A204.1 (cell line): ENCODE measurements at regions not wholly inside any gene's neighbourhood (a gene's known extent, or its start where the extent isn't known, plus 50 kb on each side); places are given as distances from the start of the nearest gene placed in this dataset.
"Not testable (repeated sequence)": the region's sequence is repeated elsewhere in the genome, so short reads cannot be mapped to it uniquely, and the experiment has no call there.

ENCODE experiments used
- FAIRE-seq: peaks from 2 replicates; lab custom pipeline; 2012; peaks lifted over from hg19 to GRCh38; lab: Jason Lieb, UNC

DNA sequence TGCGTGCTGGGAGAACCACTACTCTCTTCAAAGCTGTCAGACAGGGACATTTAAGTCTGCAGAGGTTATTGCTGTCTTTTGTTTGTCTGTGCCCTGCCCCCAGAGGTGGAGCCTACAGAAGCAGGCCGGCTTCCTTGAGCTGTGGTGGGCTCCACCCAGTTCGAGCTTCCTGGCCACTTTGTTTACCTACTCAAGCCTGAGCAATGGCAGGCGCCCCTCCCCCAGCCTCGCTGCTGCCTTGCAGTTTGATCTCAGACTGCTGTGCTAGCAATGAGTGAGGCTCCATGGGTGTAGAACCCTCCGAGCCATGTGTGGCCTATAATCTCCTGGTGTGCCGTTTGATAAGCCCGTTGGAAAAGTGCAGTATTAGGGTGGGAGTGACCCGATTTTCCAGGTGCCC, 542.5 kb upstream of the KLF4 start:
- FAIRE-seq = not testable (repeated sequence)

DNA sequence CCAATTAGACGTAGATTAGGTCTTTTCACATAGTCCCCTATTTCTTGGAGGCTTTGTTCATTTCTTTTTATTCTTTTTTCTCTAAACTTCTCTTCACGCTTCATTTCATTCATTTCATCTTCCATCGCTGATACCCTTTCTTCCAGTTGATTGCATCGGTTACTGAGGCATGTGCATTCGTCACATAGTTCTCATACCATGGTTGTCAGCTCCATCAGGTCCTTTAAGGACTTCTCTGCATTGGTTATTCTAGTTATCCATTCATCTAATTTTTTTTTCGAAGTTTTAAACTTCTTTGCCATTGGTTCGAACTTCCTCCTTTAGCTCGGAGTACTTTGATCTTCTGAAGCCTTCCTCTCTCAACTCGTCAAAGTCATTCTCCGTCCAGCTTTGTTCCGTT, 541.7 kb upstream of the KLF4 start:
- not testable (repeated sequence) for FAIRE-seq

DNA sequence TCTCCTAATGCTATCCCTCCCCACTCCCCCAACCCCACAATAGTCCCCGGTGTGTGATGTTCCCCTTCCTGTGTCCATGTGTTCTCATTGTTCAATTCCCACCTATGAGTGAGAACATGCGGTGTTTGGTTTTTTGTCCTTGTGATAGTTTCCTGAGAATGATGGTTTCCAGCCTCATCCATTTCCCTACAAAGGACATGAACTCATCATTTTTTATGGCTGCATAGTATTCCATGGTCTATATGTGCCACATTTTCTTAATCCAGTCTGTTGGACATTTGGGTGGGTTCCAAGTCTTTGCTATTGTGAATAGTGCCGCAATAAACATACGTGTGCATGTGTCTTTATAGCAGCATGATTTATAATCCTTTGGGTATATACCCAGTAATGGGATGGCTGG, 537.1 kb upstream of the KLF4 start:
- not testable (repeated sequence) for FAIRE-seq

DNA sequence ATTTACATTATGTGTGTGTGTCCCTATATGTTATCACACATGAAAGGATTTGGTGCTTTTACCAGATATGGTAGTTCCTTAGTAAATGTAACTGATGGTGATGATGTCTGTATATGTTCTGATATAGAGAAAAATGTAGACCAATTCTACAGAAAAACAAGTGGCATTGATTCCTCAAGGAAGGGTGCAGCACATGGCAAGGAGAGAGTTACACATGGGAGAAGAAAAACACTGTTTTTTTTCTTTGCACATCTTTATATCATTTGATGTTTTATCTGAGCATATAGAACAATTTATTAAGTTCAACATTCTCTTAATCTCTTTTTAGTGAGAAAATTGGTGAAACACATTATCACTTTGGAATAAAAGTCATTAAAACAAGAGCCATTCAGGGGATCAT, 535.0 kb upstream of the KLF4 start:
- no peak for FAIRE-seq

DNA sequence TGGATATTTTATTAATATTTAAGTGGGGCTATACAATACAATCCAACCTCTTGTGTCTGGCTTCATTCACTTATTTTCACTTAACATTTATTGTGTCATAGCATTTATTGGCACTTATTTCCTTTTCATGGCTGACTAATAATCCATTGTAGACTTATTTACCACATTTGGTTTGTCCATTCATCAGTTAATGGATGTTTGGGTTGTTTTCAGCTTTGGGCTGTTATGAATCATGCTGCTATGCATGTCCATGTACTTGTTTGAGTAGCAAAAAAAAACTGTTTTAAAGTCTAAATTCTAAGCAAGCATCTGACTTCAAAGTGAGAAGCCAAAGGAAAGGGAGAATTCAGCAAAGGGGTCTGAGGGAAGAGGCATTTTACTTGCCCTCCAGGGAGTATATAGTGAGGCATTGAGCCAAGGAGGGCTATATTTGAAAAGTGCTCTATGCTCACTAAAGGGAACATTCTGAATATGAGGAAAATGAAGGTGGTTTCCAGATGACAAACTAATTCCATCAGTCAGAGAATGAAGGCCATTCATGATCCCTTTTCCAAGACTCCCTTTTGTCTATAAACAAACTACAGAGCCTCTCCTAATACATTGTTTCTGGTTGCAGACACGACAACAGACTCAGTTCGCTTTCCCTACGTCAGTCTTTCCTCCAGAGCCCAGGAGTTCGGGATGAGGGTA, 532.8 kb upstream of the KLF4 start:
- FAIRE-seq = no peak

DNA sequence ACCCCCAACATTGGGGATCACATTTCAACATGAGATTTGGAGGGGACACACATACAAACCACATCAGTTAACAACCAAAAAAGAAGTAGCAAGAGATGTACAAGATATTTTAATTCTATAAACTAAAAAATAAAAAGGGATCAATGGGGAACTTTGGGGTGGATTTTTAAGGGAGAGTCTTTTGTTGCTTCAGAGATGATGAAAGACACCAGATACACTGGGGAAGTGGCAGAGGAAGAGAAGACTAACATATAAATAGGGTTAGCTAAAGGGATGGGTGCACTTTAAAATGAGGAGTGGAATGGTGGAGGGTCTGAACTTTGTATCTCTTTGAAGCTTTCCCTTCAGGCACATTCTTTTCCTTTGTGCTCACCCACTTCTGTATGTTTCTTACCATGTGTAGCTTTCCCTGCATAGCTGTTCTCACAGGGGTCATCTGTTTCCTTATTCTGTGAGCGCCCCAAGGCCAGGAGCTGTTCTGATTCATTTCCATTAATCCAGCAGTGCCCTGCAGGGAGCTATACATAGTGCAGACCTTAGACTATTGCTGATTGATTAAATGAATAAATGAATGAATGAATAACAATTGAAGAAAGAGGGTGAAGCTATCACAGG, 531.6 kb upstream of the KLF4 start:
- no peak for FAIRE-seq

DNA sequence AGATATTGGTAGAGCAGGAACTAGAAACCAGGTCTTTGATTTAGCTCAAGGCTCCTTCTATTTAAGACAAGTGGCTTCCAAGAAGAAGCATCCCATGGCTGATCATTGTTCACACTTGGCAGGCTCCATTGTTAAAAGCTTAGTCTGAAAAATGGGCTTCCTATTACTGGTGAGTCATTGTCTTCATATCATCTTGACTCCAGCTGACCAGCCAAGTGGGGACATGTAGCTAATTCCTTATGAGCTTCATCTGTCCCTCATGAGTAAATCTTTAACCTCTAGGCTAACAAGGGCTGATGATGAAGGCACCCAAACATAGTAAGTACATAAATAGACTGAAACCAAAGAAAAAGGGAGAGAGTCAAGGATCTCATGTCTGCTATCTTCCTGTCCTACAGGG, 530.3 kb upstream of the KLF4 start:
- FAIRE-seq = no peak

DNA sequence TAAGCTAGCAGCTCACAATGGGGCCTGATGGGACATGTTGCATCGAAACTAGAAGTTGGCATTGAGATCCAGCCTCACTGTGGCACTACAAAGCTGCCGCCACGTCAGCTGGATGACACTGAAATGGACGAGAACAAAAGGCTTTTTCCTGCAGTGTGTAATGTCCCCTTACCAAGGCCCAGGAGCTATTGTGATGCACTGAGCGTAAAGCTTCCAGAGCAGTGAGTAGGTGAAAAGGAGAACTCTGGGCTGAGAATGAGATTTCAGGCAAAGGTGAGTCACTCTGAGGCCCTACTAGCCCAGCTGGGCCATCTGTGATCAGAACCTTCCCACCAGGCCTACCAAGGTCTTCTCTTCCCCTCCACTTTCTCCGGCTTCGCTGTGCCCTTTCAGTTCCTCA, 528.1 kb upstream of the KLF4 start:
- no peak for FAIRE-seq

DNA sequence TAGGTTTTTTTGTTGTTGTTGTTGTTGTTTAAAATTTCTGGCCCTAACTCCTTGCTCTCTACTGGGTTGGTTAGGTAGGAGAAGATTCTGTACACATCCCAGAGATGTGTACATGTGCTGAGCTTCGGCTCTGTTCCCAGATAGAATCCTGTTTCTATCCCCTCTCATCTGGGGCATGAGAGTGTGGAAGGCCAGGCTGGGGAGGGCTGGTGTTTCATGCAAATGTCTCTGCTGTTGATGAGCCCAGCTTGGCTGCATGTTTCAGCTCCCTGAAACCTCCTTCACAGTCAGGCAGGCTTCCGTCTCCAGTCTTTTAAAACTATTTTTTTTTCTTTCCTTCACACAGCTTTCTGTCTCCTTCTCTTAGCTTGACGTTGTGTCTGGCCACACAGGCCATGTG, 526.9 kb upstream of the KLF4 start:
- FAIRE-seq = no peak

DNA sequence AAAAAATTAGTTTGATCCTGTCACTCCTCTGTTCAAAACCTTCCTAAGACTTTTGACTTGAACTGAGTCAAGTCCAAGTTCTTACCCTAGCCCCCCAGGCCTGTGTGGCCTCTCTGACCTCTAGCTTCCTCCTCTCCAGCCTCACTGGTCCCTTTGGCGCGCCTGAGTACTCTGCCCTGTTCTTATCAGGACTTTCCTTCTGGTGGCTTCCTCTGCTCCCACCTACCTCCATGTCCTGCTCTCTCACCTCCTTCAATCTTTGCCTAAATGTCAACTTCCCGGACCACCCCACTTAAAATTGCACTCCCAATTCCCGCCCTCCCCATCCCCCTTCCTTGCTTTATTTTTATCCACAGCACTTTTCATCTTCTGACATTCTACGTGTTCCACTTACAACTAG, 526.1 kb upstream of the KLF4 start:
- FAIRE-seq = no peak

DNA sequence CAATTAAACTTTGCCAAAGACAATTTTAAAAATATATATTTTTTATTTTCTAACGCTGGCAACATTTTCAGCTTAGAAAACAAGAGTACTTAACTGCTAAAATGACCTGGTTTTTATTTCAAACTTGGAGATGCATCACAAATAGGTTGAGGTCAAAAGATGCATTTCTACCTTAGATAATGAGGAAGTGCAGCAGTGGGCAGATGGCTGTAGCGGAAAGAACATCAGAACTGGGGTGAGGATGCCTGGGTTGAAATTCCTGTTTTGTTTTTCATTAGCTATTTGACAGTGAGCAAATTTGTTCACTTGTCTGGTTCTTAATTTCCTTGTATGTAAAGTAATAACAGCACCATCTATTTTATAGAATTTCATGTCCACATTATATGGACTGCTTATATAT, 524.8 kb upstream of the KLF4 start:
- FAIRE-seq = no peak

DNA sequence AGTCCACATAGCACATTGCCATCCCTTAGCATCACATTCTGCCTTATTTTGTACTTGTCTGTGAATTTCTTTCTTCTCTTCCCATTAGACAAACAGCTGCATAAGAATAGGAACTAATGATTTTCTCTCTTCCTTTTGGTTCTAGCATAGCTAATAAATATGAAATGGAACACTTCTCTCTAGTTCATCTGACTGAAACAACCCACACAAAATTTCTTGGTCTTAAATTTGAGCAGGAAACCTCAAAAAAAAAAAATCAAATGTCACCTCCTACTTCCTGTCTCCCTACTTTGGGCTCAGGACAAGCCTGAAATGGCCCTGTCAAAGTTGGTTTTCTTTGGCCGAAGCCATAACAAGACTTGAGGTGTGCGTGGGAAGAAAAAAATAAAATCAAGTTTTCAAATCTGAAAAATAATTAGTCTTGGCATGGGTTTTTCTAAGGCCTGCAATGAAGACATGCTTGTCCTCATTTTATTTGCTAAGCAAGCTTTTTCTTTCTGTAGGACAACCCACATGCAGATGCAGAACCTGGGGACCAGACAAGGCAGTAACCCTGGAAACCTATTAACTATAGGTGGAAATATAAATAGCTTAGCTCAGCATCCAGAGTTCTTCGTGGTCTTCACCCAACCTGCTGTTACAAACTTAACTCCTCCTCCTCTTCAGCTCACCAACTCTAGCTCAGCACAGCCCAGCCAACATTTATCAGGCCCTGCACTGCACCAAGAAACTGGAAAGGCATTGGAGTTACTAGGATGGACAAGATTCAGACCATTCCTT, 523.5 kb upstream of the KLF4 start:
- no peak for FAIRE-seq

DNA sequence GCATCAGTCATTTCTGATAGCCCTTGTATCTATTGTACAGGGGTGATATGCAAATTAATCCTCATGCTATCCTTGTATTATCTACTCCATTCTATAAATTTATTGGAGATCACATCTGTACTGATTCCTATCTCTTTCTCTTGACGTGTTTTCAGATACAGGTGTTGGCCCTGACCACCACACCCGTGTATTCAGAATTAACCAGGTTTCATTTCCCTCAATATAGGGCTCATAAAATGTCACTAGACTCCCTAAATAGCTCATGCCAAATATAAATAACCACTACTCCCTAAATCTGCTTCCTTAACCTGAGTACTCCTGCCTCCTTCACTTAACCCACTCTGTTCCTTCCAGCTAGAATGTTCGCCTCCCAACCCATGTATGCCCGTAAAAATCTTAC, 522.8 kb upstream of the KLF4 start:
- no peak for FAIRE-seq

DNA sequence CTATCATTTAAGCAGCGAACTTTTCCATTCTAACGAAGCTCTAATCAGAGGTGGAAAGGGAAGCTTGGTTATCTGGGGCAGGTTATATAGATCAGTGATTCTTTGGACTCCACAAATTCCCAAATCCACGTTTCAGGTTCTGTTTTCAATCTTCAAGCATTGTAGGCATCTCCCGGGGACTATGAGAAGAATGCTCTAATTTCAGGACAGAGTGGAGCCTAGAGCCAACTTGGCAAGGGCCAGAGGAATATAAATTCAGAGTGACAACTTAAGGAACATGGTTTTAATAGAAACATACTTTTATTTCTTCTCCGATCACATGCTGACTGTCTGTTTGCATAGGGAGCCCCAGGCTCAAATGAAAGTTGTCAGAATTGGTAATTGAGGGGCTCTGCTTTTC, 514.0 kb upstream of the KLF4 start:
- no peak for FAIRE-seq

DNA sequence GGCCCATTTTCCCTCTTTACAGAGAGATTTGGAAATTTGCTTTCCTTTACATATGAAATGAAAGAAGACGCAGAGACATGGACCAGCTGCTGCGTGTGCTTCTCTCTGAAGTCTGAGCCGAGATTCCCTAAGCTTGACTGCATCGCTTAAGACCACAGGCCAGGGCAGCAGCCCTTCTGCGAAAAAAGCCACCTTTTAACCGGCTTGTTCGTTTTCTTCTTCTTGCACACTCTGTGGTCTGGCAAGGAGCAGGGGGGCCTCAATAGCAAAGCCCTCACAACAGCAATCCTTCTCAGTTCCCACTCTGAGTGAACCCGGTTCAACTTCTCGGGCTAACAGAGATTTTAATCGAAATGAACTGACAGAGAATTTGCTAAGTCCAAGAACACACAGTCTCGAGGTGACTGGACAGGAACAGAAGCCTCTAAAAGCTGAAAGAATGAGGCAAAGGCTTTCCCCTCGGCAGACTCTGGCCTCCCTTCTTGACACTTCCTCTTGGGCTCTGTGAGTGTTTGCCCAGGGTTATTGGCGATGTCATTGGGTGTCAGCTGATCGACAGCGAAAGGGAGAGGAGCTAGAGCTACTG, 512.9 kb upstream of the KLF4 start:
- FAIRE-seq = no peak

DNA sequence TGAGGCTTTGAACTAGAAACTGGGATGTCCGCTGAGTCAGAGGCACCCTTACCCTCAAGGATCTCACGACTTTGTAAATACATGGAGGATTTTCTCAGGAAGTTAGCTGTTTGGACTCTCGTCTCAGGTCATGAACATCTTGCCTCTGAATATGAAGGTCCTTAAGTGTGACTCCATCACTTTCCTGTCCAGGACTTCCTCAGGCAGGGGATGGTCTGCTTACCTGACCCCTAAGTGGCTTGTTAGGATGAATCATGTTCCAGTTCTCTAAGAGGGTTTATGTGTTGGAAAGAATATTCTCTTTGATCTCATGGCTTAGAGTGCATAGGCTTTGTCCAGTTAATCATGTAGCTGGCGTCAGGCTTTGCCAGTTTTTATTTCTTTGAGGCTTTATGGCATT, 511.7 kb upstream of the KLF4 start:
- FAIRE-seq = no peak

DNA sequence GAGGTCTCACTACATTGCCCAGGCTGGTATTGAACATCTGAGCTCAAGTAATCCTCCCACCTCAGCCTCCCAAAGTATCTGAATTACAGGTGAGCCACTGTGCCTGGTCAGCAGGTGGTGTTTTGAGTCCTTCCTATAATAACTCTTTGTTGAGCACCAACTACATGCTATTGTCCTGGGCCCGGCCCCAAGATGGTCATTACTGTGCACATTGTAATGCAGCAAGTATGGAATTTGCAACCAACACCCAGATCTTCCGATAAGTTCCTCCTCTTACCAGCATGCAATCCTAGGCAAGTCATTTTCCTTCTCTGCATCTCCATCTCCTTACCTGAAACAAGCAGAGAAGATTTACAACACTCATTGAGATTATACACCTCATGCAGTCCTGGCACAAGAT, 510.3 kb upstream of the KLF4 start:
- no peak for FAIRE-seq

DNA sequence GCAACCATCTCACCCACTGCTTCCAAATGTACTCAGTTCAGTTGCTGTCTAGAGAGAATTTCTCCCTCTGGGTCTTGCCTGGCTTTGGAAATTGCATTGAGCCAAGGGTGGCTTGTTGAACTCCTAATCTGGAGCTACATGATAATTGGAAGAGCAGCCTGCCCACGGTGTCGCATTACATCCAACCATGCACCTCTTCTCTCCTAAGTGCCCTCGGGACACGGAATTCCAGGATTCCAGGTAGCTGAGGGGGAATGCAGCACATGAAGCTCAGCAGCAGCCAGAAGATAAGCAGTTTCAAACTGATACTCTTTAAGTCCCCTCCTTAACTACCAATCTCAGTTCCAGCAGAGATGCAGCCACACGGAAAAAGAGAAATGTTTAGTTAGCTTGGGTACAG, 509.4 kb upstream of the KLF4 start:
- FAIRE-seq = no peak

DNA sequence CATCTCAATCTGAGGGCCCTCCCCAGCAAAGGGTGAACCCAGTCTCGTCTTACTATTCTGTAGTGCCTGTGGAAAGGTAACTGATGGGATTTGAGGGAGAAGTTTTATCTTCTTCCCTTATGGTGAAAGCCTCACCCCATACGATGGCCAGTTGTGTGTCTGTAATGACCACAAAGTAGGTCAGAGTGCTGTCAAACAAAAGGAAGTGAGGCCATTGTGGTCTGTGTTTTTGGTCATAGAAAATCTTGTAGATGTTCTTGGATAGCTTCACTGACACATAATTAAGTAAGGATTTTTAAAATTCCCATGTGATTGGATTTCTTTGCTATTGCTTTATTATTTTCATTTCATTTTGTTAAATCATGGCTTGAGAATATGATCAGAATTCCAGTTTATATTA, 505.1 kb upstream of the KLF4 start:
- no peak for FAIRE-seq

DNA sequence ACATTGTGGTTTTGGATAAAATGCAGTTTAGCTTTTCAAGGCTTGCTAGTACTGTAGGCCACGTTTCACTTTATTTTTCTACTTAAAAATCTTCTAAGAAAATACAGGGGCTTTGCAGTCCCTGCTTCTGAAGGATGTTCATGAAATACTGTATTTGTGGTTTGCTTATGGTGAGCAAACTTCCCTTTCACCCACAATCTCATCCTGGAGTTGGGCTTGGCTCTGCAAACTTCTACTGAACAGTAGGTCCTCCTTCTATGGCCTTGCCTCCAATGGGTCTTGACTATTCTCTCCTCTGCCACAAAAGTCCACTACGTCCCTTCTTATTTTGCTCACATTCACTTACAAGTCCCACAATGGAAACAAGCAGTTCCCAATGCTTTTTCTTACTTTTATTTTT, 502.7 kb upstream of the KLF4 start:
- FAIRE-seq = no peak

DNA sequence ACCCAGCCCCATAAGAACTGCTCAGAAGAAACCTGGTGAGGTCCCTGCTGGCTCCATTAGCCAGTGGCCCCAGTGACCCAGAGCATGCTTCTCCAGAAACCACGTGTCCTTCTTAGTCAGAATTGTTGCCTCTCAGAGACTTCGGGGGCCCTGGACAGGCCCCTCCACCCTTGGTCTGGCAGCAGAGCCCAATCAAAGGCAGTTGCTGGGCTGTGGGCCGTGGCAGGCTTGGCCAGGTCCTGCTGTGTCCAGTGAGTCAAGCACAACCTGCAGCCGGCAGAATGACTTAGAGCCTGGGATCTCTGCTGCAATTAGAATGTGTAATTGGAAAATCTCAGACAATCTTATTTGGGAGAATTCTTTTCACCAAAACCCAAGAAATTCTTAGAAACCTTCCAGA, 502.0 kb upstream of the KLF4 start:
- no peak for FAIRE-seq

DNA sequence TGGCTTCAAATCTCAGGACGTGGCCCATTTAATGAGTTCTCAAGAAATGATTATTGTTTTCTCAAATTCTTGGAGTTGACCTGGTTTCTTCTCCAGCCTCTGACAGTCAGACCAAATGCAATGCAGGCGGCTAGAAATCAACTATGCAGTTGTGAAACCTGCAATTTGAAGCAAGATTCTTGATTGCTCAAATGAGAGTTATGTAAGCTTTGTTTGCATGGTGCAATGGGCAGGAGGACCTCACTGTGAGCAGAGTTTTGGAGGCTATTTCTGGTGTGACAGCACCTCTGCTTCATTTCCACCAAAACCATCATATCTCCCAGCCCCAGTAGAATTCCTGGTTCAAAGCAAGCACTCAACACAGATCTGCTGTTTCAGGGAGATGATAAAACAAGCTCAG, 500.0 kb upstream of the KLF4 start:
- no peak for FAIRE-seq

DNA sequence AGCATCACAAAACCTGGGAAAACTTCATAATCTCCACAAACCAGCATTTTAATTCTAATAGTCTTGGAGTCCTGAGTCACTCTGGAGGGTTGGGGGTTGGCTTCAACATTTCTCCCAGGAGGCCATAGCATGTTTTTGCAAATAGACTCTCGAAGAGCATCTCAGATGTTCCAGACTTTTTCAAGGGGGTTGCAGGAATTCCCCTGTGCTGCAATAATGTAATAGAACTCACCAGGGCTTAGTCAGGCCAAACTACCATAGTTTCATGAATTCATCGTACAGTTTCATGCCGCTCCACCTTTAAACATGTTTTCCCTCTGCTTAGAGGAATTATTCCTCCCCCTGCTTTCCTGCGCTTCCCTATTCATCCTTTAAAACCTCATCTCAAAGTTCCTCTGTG, 499.5 kb upstream of the KLF4 start:
- no peak for FAIRE-seq
